Loucy (cell line): ENCODE measurements at regions not wholly inside any gene's neighbourhood (a gene's known extent, or its start where the extent isn't known, plus 50 kb on each side); places are given as distances from the start of the nearest gene placed in this dataset.

Source experiments
- CTCF ChIP-seq: fragments of 200-600 bp; sonication (generic); conservative IDR thresholded peaks from 2 replicates; pipeline ENCODE4 v1.5.1; 2014; ENCODE audit warnings: mild to moderate bottlenecking, antibody characterized with exemption, low read length
- EZH2phosphoT487 ChIP-seq: fragments of 200-600 bp; IDR thresholded peaks from 2 replicates; pipeline ENCODE4 v1.6.1; 2018; ENCODE audit warnings: antibody characterized with exemption, mild to moderate bottlenecking, moderate library complexity, borderline replicate concordance

GRCh38 chr3:115401851-115402501 is 221.3 kb upstream of the GAP43 start:
- TF ChIP-seq CTCF (no peak), EZH2phosphoT487 (no peak)
